ENCODE measurements at regions not wholly inside any gene's neighbourhood (a gene's known extent, or its start where the extent isn't known, plus 50 kb on each side); places are given as distances from the start of the nearest gene placed in this dataset.

DNA sequence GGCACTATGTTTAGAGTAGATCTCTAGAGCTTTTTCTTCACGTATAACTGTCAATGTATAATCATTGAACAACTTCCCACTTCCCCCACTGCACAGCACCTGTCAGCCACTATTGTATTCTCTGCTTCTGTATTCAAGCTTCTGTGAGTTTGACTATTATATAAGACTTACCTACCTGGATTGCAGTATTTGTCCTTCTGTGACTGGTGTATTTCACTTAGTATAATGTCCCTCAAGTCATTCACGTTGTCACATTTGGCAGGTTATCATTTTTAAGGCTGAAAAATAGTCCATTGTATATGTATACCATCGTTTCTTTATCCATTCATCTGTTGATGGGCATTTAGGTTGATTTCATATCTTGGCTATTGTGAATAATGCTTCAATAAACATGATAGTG, 969.5 kb upstream of the B3GALT2 start:
- peaks cover 5% of the 10 kb centered on the region for H3K4me1 Mint-ChIP-seq
- POLR2A ChIA-PET, result no interaction called here
- no peak for DNase-seq

GRCh38 chr1:194151056-194151455, 964.6 kb upstream of the B3GALT2 start:
- ChIA-PET POLR2A (no interaction called here), CTCF (interaction anchor here (0.8 to 1.6 kb wide), 3 partner anchors 17 to 130 kb away, joined by 3 read pairs; no protein-coding TSS in a partner anchor)
- DNase-seq (no peak), ATAC-seq (no peak)
- H3K9me3 Mint-ChIP-seq (ENCODE audit: low read depth), result no peaks in the 10 kb centered on the region
- H3K4me3 Mint-ChIP-seq, result peak overlapping the region; percentile 59
- intact Hi-C loops (cut with DNase I, micrococcal nuclease), result no loop called here
- no peaks in the 10 kb centered on the region for H3K27me3 Mint-ChIP-seq
- no peak overlapping the region for H3K27ac Mint-ChIP-seq
- H3K36me3 Mint-ChIP-seq (ENCODE audit: low read depth), result no peaks in the 10 kb centered on the region
- peaks cover 10% of the 10 kb centered on the region for H3K4me1 Mint-ChIP-seq

More for the DNA sequence above, 969.5 kb upstream of the B3GALT2 start:
- Mint-ChIP-seq H3K4me3 (no peak overlapping the region), H3K27me3 (no peaks in the 10 kb centered on the region), H3K36me3 (ENCODE audit: low read depth) (peaks cover 4% of the 10 kb centered on the region), H3K9me3 (ENCODE audit: low read depth) (peaks cover 8% of the 10 kb centered on the region), H3K27ac (no peak overlapping the region)
- no peak for ATAC-seq
- CTCF ChIA-PET, result no interaction called here
- intact Hi-C loops (cut with DNase I, micrococcal nuclease), result no loop called here

DNA sequence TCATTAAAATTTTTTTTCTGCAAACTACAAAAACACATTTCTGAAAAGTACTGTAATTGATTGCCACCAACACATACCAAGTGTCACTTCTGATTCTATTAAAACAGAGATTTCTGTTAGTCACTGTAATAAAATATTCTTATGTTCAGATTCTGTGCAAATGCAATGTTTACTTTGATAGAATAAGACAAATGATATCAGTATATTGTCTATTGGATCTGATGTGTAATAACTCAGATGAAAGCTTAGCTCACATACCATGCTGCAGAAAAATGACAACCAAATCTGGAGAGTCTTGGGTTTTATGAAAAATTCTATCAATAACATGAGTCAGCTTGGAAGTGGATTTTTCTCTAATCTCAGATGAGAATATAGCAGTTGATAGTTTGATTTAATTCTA, 963.8 kb upstream of the B3GALT2 start:
- POLR2A ChIA-PET, result no interaction called here
- H3K4me3 Mint-ChIP-seq, result no peak overlapping the region
- no peaks in the 10 kb centered on the region for H3K36me3 Mint-ChIP-seq (ENCODE audit: low read depth)
- intact Hi-C loops (cut with DNase I, micrococcal nuclease), result no loop called here
- H3K4me1 Mint-ChIP-seq, result peaks cover 10% of the 10 kb centered on the region
- no peak for ATAC-seq
- CTCF ChIA-PET, result interaction anchor here (0.8 to 1.6 kb wide), 2 partner anchors 44 to 129 kb away, joined by 3 read pairs; no protein-coding TSS in a partner anchor
- H3K9me3 Mint-ChIP-seq (ENCODE audit: low read depth), result no peaks in the 10 kb centered on the region
- no peak for DNase-seq
- H3K27ac Mint-ChIP-seq, result no peak overlapping the region
- no peaks in the 10 kb centered on the region for H3K27me3 Mint-ChIP-seq

- H3K9me3 Mint-ChIP-seq (ENCODE audit: low read depth), result no peaks in the 10 kb centered on the region
- ATAC-seq (no peak), DNase-seq (no peak)
- intact Hi-C loops (cut with DNase I, micrococcal nuclease), result no loop called here
- peaks cover 8% of the 10 kb centered on the region for H3K4me1 Mint-ChIP-seq
- ChIA-PET POLR2A (no interaction called here), CTCF (no interaction called here)
- no peaks in the 10 kb centered on the region for H3K27me3 Mint-ChIP-seq
- no peak overlapping the region for H3K27ac Mint-ChIP-seq
- H3K36me3 Mint-ChIP-seq (ENCODE audit: low read depth), result no peaks in the 10 kb centered on the region
- H3K4me3 Mint-ChIP-seq, result no peak overlapping the region
Measured at GRCh38 chr1:194133152-194133551, 946.7 kb upstream of the B3GALT2 start.

DNA sequence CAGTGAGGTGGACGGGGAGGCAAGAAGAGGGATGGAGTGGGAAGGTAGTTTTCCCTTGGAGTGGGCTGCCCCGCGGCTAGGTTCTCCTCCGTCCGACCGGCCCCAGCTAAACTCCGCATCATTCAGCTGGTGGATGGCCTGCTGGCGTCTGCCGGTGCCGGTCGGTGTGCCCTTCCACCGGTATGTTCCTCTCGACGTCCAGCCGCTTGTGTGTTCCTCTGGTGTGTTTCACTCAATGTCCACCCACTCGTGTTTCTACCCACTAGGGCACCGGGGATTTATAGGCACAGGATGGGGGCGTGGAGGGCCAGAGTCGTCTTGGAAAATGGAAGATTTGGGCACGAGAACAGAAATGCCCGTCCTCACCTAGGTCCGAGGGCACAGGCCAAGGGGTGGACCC, 931.7 kb upstream of the B3GALT2 start:
- Mint-ChIP-seq H3K27me3 (no peaks in the 10 kb centered on the region), H3K36me3 (ENCODE audit: low read depth) (no peaks in the 10 kb centered on the region), H3K4me1 (no peaks in the 10 kb centered on the region), H3K9me3 (ENCODE audit: low read depth) (peaks cover 1% of the 10 kb centered on the region), H3K4me3 (no peak overlapping the region), H3K27ac (no peak overlapping the region)
- intact Hi-C loops (cut with DNase I, micrococcal nuclease), result no loop called here
- ATAC-seq (no peak), DNase-seq (no peak)
- POLR2A ChIA-PET, result no interaction called here
- CTCF ChIA-PET, result interaction anchor here (0.6 to 1.0 kb wide), 2 partner anchors 40 to 332 kb away, joined by 3 read pairs; no protein-coding TSS in a partner anchor

- no peak for DNase-seq
- Mint-ChIP-seq H3K9me3 (ENCODE audit: low read depth) (peaks cover 1% of the 10 kb centered on the region), H3K4me3 (no peak overlapping the region)
Measured at GRCh38 chr1:194117582-194117981, 931.2 kb upstream of the B3GALT2 start.

GRCh38 chr1:194114288-194114687, 927.9 kb upstream of the B3GALT2 start:
- no peak for ATAC-seq
- no peak for DNase-seq
- H3K4me1 Mint-ChIP-seq, result no peaks in the 10 kb centered on the region
- ChIA-PET POLR2A (no interaction called here), CTCF (no interaction called here)
- H3K27ac Mint-ChIP-seq, result no peak overlapping the region
- intact Hi-C loops (cut with DNase I, micrococcal nuclease), result no loop called here
- no peaks in the 10 kb centered on the region for H3K27me3 Mint-ChIP-seq
- no peak overlapping the region for H3K4me3 Mint-ChIP-seq
- no peaks in the 10 kb centered on the region for H3K36me3 Mint-ChIP-seq (ENCODE audit: low read depth)
- H3K9me3 Mint-ChIP-seq (ENCODE audit: low read depth), result no peaks in the 10 kb centered on the region

More at GRCh38 chr1:194117582-194117981, 931.2 kb upstream of the B3GALT2 start:
- intact Hi-C loops (cut with DNase I, micrococcal nuclease), result no loop called here
- no peaks in the 10 kb centered on the region for H3K27me3 Mint-ChIP-seq
- no peak for ATAC-seq
- H3K36me3 Mint-ChIP-seq (ENCODE audit: low read depth), result no peaks in the 10 kb centered on the region
- ChIA-PET CTCF (no interaction called here), POLR2A (no interaction called here)
- H3K4me1 Mint-ChIP-seq, result no peaks in the 10 kb centered on the region
- no peak overlapping the region for H3K27ac Mint-ChIP-seq

- no peaks in the 10 kb centered on the region for H3K27me3 Mint-ChIP-seq
- no peak overlapping the region for H3K27ac Mint-ChIP-seq
- intact Hi-C loops (cut with DNase I, micrococcal nuclease), result no loop called here
- ATAC-seq, result no peak
- no peaks in the 10 kb centered on the region for H3K36me3 Mint-ChIP-seq (ENCODE audit: low read depth)
- no peaks in the 10 kb centered on the region for H3K4me1 Mint-ChIP-seq
- no peaks in the 10 kb centered on the region for H3K9me3 Mint-ChIP-seq (ENCODE audit: low read depth)
- ChIA-PET CTCF (interaction anchor here (1.1 kb wide), 1 partner anchor 45 kb away, joined by 3 read pairs; no protein-coding TSS in a partner anchor), POLR2A (no interaction called here)
- no peak for DNase-seq
- no peak overlapping the region for H3K4me3 Mint-ChIP-seq
Measured at GRCh38 chr1:194105381-194105780, 919.0 kb upstream of the B3GALT2 start.

DNA sequence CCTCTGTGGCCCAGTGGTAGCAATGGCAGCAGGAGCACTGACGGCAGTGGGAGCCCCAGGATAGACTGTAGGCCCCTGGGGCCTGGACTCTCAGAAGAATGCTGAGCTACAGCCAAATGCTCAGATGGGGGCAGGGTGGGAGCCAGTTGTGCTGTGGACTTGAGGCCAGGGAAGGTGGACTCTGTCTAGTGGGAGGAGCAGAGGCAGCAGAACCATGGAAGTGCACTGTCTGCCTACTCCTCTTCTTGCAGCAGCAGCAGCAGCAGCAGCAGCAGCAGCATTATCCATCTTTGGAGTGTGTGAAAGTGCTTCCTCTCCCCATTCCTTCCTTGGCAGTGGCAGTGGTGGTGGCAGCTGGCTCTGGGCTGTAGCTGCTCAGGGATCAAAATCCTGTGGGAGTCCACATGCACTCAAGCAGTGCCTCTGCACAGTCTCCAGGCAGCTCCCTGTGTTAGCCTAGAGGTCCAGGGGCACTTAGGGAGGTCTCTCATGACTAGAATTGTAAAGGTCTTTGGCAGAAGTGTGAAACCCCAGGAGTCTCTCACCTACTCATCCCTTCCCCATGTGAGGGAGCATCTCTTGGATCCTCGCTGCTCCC, 917.9 kb upstream of the B3GALT2 start:
- DNase-seq (no peak), ATAC-seq (no peak)
- intact Hi-C loops (cut with DNase I, micrococcal nuclease), result no loop called here
- no peak overlapping the region for H3K4me3 Mint-ChIP-seq
- POLR2A ChIA-PET, result no interaction called here
- no peaks in the 10 kb centered on the region for H3K4me1 Mint-ChIP-seq
- H3K9me3 Mint-ChIP-seq (ENCODE audit: low read depth), result no peaks in the 10 kb centered on the region
- H3K36me3 Mint-ChIP-seq (ENCODE audit: low read depth), result no peaks in the 10 kb centered on the region
- H3K27me3 Mint-ChIP-seq, result no peaks in the 10 kb centered on the region
- CTCF ChIA-PET, result no interaction called here
- no peak overlapping the region for H3K27ac Mint-ChIP-seq

- ChIA-PET CTCF (no interaction called here), POLR2A (no interaction called here)
- Mint-ChIP-seq H3K27me3 (no peaks in the 10 kb centered on the region), H3K9me3 (ENCODE audit: low read depth) (no peaks in the 10 kb centered on the region), H3K4me1 (no peaks in the 10 kb centered on the region), H3K27ac (no peak overlapping the region), H3K36me3 (ENCODE audit: low read depth) (no peaks in the 10 kb centered on the region), H3K4me3 (no peak overlapping the region)
- no peak for ATAC-seq
- intact Hi-C loops (cut with DNase I, micrococcal nuclease), result no loop called here
- DNase-seq, result no peak
Measured at GRCh38 chr1:194103516-194104246, 917.3 kb upstream of the B3GALT2 start.

GRCh38 chr1:194103101-194103500, 916.7 kb upstream of the B3GALT2 start:
- no peak overlapping the region for H3K4me3 Mint-ChIP-seq
- intact Hi-C loops (cut with DNase I, micrococcal nuclease), result no loop called here

DNA sequence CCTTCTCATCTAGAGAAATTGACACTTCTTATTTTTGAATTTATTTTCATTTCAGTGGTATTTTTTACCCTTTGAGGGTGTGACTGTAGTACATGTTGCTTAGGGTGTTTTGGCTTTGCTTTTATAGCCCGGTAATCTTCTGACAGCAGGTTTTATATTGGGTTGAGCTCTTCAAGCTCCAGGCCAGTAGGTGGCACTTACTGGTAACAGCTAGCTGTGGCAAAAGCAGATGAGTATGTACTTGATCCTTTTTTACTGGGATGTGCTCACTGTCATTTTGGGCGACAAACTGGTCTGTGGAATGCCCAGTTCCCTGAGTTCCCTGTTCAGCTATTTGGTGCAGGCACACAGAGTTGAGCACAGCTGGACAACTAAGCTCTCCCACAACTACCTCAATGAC, 916.2 kb upstream of the B3GALT2 start:
- intact Hi-C loops (cut with DNase I, micrococcal nuclease), result no loop called here
- ATAC-seq (no peak), DNase-seq (no peak)
- Mint-ChIP-seq H3K4me1 (no peaks in the 10 kb centered on the region), H3K27ac (no peak overlapping the region), H3K9me3 (ENCODE audit: low read depth) (no peaks in the 10 kb centered on the region), H3K27me3 (no peaks in the 10 kb centered on the region), H3K36me3 (ENCODE audit: low read depth) (no peaks in the 10 kb centered on the region), H3K4me3 (no peak overlapping the region)
- CTCF ChIA-PET, result no interaction called here
- POLR2A ChIA-PET, result no interaction called here

More at GRCh38 chr1:194103101-194103500, 916.7 kb upstream of the B3GALT2 start:
- ChIA-PET CTCF (no interaction called here), POLR2A (no interaction called here)
- H3K27me3 Mint-ChIP-seq, result no peaks in the 10 kb centered on the region
- H3K9me3 Mint-ChIP-seq (ENCODE audit: low read depth), result no peaks in the 10 kb centered on the region
- no peak for ATAC-seq
- no peak overlapping the region for H3K27ac Mint-ChIP-seq
- H3K4me1 Mint-ChIP-seq, result no peaks in the 10 kb centered on the region
- H3K36me3 Mint-ChIP-seq (ENCODE audit: low read depth), result no peaks in the 10 kb centered on the region
- DNase-seq, result no peak
